ENCODE measurements at regions not wholly inside any gene's neighbourhood (a gene's known extent, or its start where the extent isn't known, plus 50 kb on each side); places are given as distances from the start of the nearest gene placed in this dataset.
"Not testable (repeated sequence)": the region's sequence is repeated elsewhere in the genome, so short reads cannot be mapped to it uniquely, and the experiment has no call there.

- no peak for TF ChIP-seq POLR2AphosphoS5 (IDR thresholded peaks at IDR 0.05)
- no peak for TF ChIP-seq EP300 (IDR thresholded peaks at IDR 0.05; ENCODE audit: low read depth)
- TF ChIP-seq POLR2A (IDR thresholded peaks at IDR 0.05): no peak
- TF ChIP-seq CTCF (IDR thresholded peaks at IDR 0.05): no peak
- intact Hi-C loops (cut with DNase I; ENCODE audit: low total_unique reads) (no loop called here), in situ Hi-C loops (cut with MboI; ENCODE audit: low pct_ligation_motif_present in 1 of 4, low pct_unique_long_range_greater_than_20kb in 1 of 4, low sequenced_read_pairs in 3 of 4) (no loop called here)
- Histone ChIP-seq H3K27ac (no peak overlapping the region), H3K4me1 (peaks cover 0 to 5% (median 0%) of the 10 kb centered on the region in 4 donors), H3K4me3 (no peak overlapping the region), H3K27me3 (no peaks in the 10 kb centered on the region), H3K36me3 (no peaks in the 10 kb centered on the region), H3K9me3 (no peaks in the 10 kb centered on the region)
- 80 to 87% methylated on average over 5 to 8 of the region's 8 CpGs for WGBS, 2 donors (ENCODE audit: low coverage in 1 of 2)
- DNase-seq: no peak
Observed at GRCh38 chr15:69568173-69569009, 115.8 kb downstream of the RPLP1 start.

- Histone ChIP-seq H3K36me3 (no peaks in the 10 kb centered on the region), H3K27me3 (no peaks in the 10 kb centered on the region), H3K4me3 (no peak overlapping the region), H3K9me3 (no peaks in the 10 kb centered on the region), H3K4me1 (peaks cover 0 to 5% (median 0%) of the 10 kb centered on the region in 4 donors), H3K27ac (no peak overlapping the region)
- in situ Hi-C loops (cut with MboI; ENCODE audit: low pct_ligation_motif_present in 1 of 4, low pct_unique_long_range_greater_than_20kb in 1 of 4, low sequenced_read_pairs in 3 of 4) (loop anchor here in 2 of 4 donors (10.0 kb wide), 2 partner anchors 894 to 914 kb away; no protein-coding TSS in a partner anchor), intact Hi-C loops (cut with DNase I; ENCODE audit: low total_unique reads) (loop anchor here (10.0 kb wide), 1 partner anchor 914 kb away; no protein-coding TSS in a partner anchor)
- no peak for DNase-seq
- no peak for TF ChIP-seq POLR2A (IDR thresholded peaks at IDR 0.05)
- WGBS, 2 donors (ENCODE audit: low coverage in 1 of 2): 59% methylated on average over 3 to 5 of the region's 5 CpGs
Observed at GRCh38 chr15:69570454-69570853, 117.8 kb downstream of the RPLP1 start.

DNA sequence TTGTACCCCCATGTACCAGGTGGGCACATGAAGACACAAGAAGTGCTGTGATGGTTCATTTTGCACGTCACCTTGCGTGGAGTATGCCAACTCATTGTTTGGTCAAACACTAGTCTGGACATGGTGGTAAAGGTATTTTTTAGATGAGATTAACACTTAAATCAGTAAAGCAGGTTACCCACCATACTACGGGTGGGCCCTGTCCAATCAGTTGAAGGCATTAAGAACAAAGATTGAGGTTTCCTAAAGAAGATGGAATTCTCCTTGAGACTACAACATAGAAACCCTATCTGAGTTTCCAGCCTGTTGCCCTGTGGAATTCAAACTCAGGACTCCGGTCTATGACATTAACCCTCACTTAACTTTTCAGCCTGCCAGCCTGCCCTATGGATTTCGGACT is 118.4 kb downstream of the RPLP1 start:
- H3K27me3 ChIP-seq: no peaks in the 10 kb centered on the region
- no peaks in the 10 kb centered on the region for H3K9me3 ChIP-seq
- in situ Hi-C loops (cut with MboI; ENCODE audit: low pct_ligation_motif_present in 1 of 4, low pct_unique_long_range_greater_than_20kb in 1 of 4, low sequenced_read_pairs in 3 of 4) (loop anchor here in 2 of 4 donors (10.0 kb wide), 2 partner anchors 894 to 914 kb away; no protein-coding TSS in a partner anchor), intact Hi-C loops (cut with DNase I; ENCODE audit: low total_unique reads) (loop anchor here (10.0 kb wide), 1 partner anchor 914 kb away; no protein-coding TSS in a partner anchor)
- no peak overlapping the region for H3K27ac ChIP-seq
- TF ChIP-seq CTCF (IDR thresholded peaks at IDR 0.05): no peak
- no peak for TF ChIP-seq EP300 (IDR thresholded peaks at IDR 0.05; ENCODE audit: low read depth)
- TF ChIP-seq POLR2AphosphoS5 (IDR thresholded peaks at IDR 0.05): no peak
- no peak for TF ChIP-seq POLR2A (IDR thresholded peaks at IDR 0.05)
- peaks cover 0 to 5% (median 1%) of the 10 kb centered on the region in 4 donors for H3K4me1 ChIP-seq
- WGBS, 2 donors (ENCODE audit: low coverage in 1 of 2): 98 to 100% methylated on average over 4 to 5 of the region's 5 CpGs
- no peaks in the 10 kb centered on the region for H3K36me3 ChIP-seq
- H3K4me3 ChIP-seq: no peak overlapping the region
- no peak for DNase-seq

GRCh38 chr15:69573278-69573677 is 120.7 kb downstream of the RPLP1 start:
- in situ Hi-C loops (cut with MboI; ENCODE audit: low pct_ligation_motif_present in 1 of 4, low pct_unique_long_range_greater_than_20kb in 1 of 4, low sequenced_read_pairs in 3 of 4) (loop anchor here in 2 of 4 donors (10.0 kb wide), 2 partner anchors 892 to 912 kb away; no protein-coding TSS in a partner anchor), intact Hi-C loops (cut with DNase I; ENCODE audit: low total_unique reads) (loop anchor here (10.0 kb wide), 1 partner anchor 912 kb away; no protein-coding TSS in a partner anchor)
- WGBS, 2 donors (ENCODE audit: low coverage in 1 of 2): 100% methylated on average over 2 of the region's 2 CpGs; no CpG with 5 or more reads in 1 of the 2 donors
- H3K4me3 ChIP-seq, H3K27me3 ChIP-seq, H3K27ac ChIP-seq, H3K36me3 ChIP-seq, DNase-seq, H3K9me3 ChIP-seq: not testable (repeated sequence)
- H3K4me1 ChIP-seq: peaks cover 0 to 22% (median 18%) of the 10 kb centered on the region in 4 donors

DNA sequence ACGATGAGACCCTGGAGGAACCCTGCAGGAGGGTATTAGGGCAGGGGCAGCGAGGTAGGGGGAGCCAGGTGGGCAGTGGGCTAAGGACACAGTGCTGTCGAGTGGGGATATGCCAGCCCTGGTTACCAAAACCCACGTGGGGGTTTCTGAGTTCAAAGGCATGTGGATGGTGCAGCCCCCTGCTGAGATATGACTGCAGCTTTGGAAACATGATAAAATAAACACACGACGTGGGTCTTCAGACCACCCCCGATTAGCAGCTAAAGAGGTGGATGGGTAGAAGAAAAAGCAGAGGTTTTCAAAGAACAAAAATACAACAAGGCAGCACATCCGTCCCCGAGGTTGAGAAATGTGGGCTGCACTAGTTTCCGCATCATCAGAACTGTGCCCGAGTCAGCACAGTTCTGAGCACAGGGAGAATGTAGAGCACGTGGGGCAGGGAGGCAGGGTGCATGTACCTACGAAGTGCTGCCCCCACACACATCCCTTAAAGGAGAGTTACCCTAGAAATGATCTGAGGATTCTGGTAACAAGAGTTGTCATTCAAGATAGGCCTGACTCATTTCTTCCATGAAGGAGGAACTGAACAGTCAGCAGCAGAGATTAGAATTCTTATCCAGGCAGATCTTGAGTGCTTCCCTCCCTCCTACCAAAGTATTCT is 121.3 kb downstream of the RPLP1 start:
- intact Hi-C loops (cut with DNase I; ENCODE audit: low total_unique reads): loop anchor here (10.0 kb wide), 1 partner anchor 911 kb away; no protein-coding TSS in a partner anchor
- TF ChIP-seq POLR2A (IDR thresholded peaks at IDR 0.05) (no peak), EP300 (IDR thresholded peaks at IDR 0.05; ENCODE audit: low read depth) (no peak)
- in situ Hi-C loops (cut with MboI; ENCODE audit: low pct_ligation_motif_present in 1 of 4, low pct_unique_long_range_greater_than_20kb in 1 of 4, low sequenced_read_pairs in 3 of 4): loop anchor here in 2 of 4 donors (10.0 kb wide), 2 partner anchors 891 to 911 kb away; no protein-coding TSS in a partner anchor
- Histone ChIP-seq H3K4me1 (peaks cover 0 to 29% (median 24%) of the 10 kb centered on the region in 4 donors), H3K9me3 (no peaks in the 10 kb centered on the region), H3K27ac (no peak overlapping the region), H3K36me3 (no peaks in the 10 kb centered on the region), H3K27me3 (no peaks in the 10 kb centered on the region), H3K4me3 (no peak overlapping the region)
- DNase-seq: no peak
- 62 to 65% methylated on average over 12 to 13 of the region's 13 CpGs for WGBS, 2 donors (ENCODE audit: low coverage in 1 of 2)
